GM10266 (cell line): ENCODE measurements at regions not wholly inside any gene's neighbourhood (a gene's known extent, or its start where the extent isn't known, plus 50 kb on each side); places are given as distances from the start of the nearest gene placed in this dataset.
"Not testable (repeated sequence)": the region's sequence is repeated elsewhere in the genome, so short reads cannot be mapped to it uniquely, and the experiment has no call there.

Experiments
- DNase-seq: peaks from one replicate; pipeline ENCODE4 v3.0.0; 2012; ENCODE audit errors: extremely low spot score
- TF ChIP-seq, protein P1 (sequence below): IDR thresholded peaks from 2 replicates; pipeline ENCODE4 v1.5.1; 2012; ENCODE audit warnings: mild to moderate bottlenecking, low read depth; ENCODE audit not compliant: control insufficient read depth, insufficient read depth; ENCODE audit errors: missing control alignments

- TF ChIP-seq, protein P1, sequence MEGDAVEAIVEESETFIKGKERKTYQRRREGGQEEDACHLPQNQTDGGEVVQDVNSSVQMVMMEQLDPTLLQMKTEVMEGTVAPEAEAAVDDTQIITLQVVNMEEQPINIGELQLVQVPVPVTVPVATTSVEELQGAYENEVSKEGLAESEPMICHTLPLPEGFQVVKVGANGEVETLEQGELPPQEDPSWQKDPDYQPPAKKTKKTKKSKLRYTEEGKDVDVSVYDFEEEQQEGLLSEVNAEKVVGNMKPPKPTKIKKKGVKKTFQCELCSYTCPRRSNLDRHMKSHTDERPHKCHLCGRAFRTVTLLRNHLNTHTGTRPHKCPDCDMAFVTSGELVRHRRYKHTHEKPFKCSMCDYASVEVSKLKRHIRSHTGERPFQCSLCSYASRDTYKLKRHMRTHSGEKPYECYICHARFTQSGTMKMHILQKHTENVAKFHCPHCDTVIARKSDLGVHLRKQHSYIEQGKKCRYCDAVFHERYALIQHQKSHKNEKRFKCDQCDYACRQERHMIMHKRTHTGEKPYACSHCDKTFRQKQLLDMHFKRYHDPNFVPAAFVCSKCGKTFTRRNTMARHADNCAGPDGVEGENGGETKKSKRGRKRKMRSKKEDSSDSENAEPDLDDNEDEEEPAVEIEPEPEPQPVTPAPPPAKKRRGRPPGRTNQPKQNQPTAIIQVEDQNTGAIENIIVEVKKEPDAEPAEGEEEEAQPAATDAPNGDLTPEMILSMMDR: no peak
- DNase-seq: no peak
Measured at GRCh38 chr3:107465064-107465631, 57.6 kb upstream of the BBX start.

- DNase-seq: no peak
- TF ChIP-seq, protein P1: no peak
Measured at GRCh38 chr3:107468782-107469181, 54.0 kb upstream of the BBX start.

- not testable (repeated sequence) for DNase-seq
Measured at GRCh38 chr3:107470496-107470895, 52.3 kb upstream of the BBX start.
